PC-3 (cell line): ENCODE measurements at regions not wholly inside any gene's neighbourhood (a gene's known extent, or its start where the extent isn't known, plus 50 kb on each side); places are given as distances from the start of the nearest gene placed in this dataset.
"Not testable (repeated sequence)": the region's sequence is repeated elsewhere in the genome, so short reads cannot be mapped to it uniquely, and the experiment has no call there.

ENCODE experiments used
- ATAC-seq: fragments of 200-7000 bp; cut with Tn5 transposase; 2 replicates; pipeline ENCODE4 v1.9.1; 2020; ENCODE audit warnings: mild to moderate bottlenecking, moderate library complexity
- BruUV-seq: library from RNA; stranded (reverse); fragments of 400-500 nt; replicated peaks from 2 replicates; lab custom pipeline; 2021; lab: Mats Ljungman, UMichigan
- CTCF ChIA-PET: fragments of 300-600 bp; sonication (Branson Sonifier 250); formaldehyde crosslinking; loops from one replicate; lab custom pipeline; 2022; ENCODE audit warnings: antibody characterized with exemption; lab: Charles Lee
- POLR2A ChIA-PET: fragments of 300-600 bp; sonication (Branson Sonifier 250); formaldehyde crosslinking; loops from one replicate; lab custom pipeline; 2022; ENCODE audit warnings: antibody characterized with exemption; ENCODE audit not compliant: unreplicated experiment; lab: Charles Lee
- DNase-seq: peaks from one replicate; pipeline ENCODE4 v3.0.0-alpha.2; 2015
- H2AFZ ChIP-seq: fragments of 300-600 bp; sonication (generic); 2 replicates; pipeline ENCODE4 v1.6.0; 2016; ENCODE audit warnings: antibody characterized with exemption, low read length
- H3F3A ChIP-seq: fragments of 300-600 bp; sonication (generic); one replicate; pipeline ENCODE4 v1.6.0; 2017; ENCODE audit warnings: antibody characterized with exemption, low read length, control low read depth, mild to moderate bottlenecking; ENCODE audit not compliant: unreplicated experiment
- H3K27ac ChIP-seq: fragments of 300-600 bp; sonication (generic); 2 replicates; pipeline ENCODE4 v1.5.1; 2016; ENCODE audit warnings: mild to moderate bottlenecking, low read length
- H3K27me3 ChIP-seq: fragments of 300-600 bp; sonication (generic); 2 replicates; pipeline ENCODE4 v1.6.1; 2016; ENCODE audit warnings: low read length, mixed read lengths
- H3K36me3 ChIP-seq: fragments of 300-600 bp; sonication (generic); 2 replicates; pipeline ENCODE4 v1.6.1; 2016; ENCODE audit warnings: low read depth, mixed run types, low read length, mixed read lengths
- H3K4me1 ChIP-seq: fragments of 300-600 bp; sonication (generic); 2 replicates; pipeline ENCODE4 v1.5.1; 2016; ENCODE audit warnings: low read length; ENCODE audit not compliant: insufficient read depth
- H3K4me2 ChIP-seq: fragments of 300-600 bp; sonication (generic); 2 replicates; pipeline ENCODE4 v1.6.0; 2016; ENCODE audit warnings: low read length
- H3K4me3 ChIP-seq: fragments of 300-600 bp; sonication (generic); 2 replicates; pipeline ENCODE4 v1.5.1; 2016; ENCODE audit warnings: mild to moderate bottlenecking, low read length, mixed read lengths
- H3K79me2 ChIP-seq: fragments of 300-600 bp; sonication (generic); 2 replicates; pipeline ENCODE4 v1.6.1; 2017; ENCODE audit warnings: low read length, mixed read lengths
- H3K9ac ChIP-seq: fragments of 300-600 bp; sonication (generic); 2 replicates; pipeline ENCODE4 v1.6.0; 2016; ENCODE audit warnings: mild to moderate bottlenecking, low read length
- H3K9me2 ChIP-seq: fragments of 300-600 bp; sonication (generic); replicated peaks from 2 replicates; pipeline ENCODE4 v1.6.1; 2016; ENCODE audit warnings: mixed run types, low read length, mixed read lengths
- H3K9me3 ChIP-seq: fragments of 300-600 bp; sonication (generic); 2 replicates; pipeline ENCODE4 v1.6.1; 2016; ENCODE audit warnings: low read length, mixed read lengths
- H4K20me1 ChIP-seq: fragments of 300-600 bp; sonication (generic); 2 replicates; pipeline ENCODE4 v1.6.1; 2016; ENCODE audit warnings: low read length, mixed read lengths
- CTCF ChIP-seq: fragments of 300-600 bp; sonication (generic); conservative IDR thresholded peaks from 2 replicates; pipeline ENCODE4 v1.5.1; 2017; ENCODE audit warnings: antibody characterized with exemption, low read depth, mild to moderate bottlenecking, low read length
- EZH2 ChIP-seq: fragments of 300-600 bp; sonication (generic); IDR thresholded peaks from one replicate; pipeline ENCODE4 v1.6.1; 2017; ENCODE audit warnings: antibody characterized with exemption, mild to moderate bottlenecking, low read length; ENCODE audit not compliant: unreplicated experiment
- EZH2phosphoT487 ChIP-seq: fragments of 300-600 bp; sonication (generic); IDR thresholded peaks from 2 replicates; pipeline ENCODE4 v1.6.1; 2018; ENCODE audit warnings: mild to moderate bottlenecking, antibody characterized with exemption, low read length, borderline replicate concordance
- intact Hi-C: fragments of 100-400 bp; cut with micrococcal nuclease; formaldehyde crosslinking; loops from 2 replicates; pipeline ENCODE4 v1.9.0; 2023

GRCh38 chr16:85229869-85230462, 117.7 kb upstream of the CIBAR2 start:
- no peak for ATAC-seq
- no peaks in the 10 kb centered on the region for H3K27me3 ChIP-seq
- POLR2A ChIA-PET: no interaction called here

GRCh38 chr16:85230764-85231383, 118.6 kb upstream of the CIBAR2 start:
- intact Hi-C loops, CTCF ChIA-PET, ATAC-seq: not testable (repeated sequence)

More at GRCh38 chr16:85229869-85230462, 117.7 kb upstream of the CIBAR2 start:
- H3K9me2 ChIP-seq: no peaks in the 10 kb centered on the region
- intact Hi-C loops: no loop called here
- no peak overlapping the region for H3K27ac ChIP-seq
- H4K20me1 ChIP-seq: no peaks in the 10 kb centered on the region
- H3K79me2 ChIP-seq: no peaks in the 10 kb centered on the region
- H3K4me2 ChIP-seq: no peak overlapping the region
- no peak overlapping the region for H2AFZ ChIP-seq
- CTCF ChIA-PET: no interaction called here
- H3K4me1 ChIP-seq: no peaks in the 10 kb centered on the region
- no peak for DNase-seq
- TF ChIP-seq EZH2 (no peak), EZH2phosphoT487 (no peak), CTCF (no peak)
- H3K36me3 ChIP-seq: no peaks in the 10 kb centered on the region
- no peaks in the 10 kb centered on the region for H3K9me3 ChIP-seq
- no peak overlapping the region for H3K9ac ChIP-seq
- BruUV-seq: no TSS peak
- H3F3A ChIP-seq: no peaks in the 10 kb centered on the region
- H3K4me3 ChIP-seq: no peak overlapping the region

GRCh38 chr16:85231959-85232358, 119.7 kb upstream of the CIBAR2 start:
- intact Hi-C loops: no loop called here
- peaks cover 3% of the 10 kb centered on the region; the same call in 1 of the 2 replicates for H4K20me1 ChIP-seq
- ChIA-PET CTCF (no interaction called here), POLR2A (no interaction called here)
- no peak for TF ChIP-seq EZH2
- no peak for TF ChIP-seq CTCF
- no peaks in the 10 kb centered on the region for H3K9me3 ChIP-seq
- no peaks in the 10 kb centered on the region for H3K4me1 ChIP-seq
- H3K9ac ChIP-seq: no peak overlapping the region
- H3K4me3 ChIP-seq: no peak overlapping the region
- no peak for ATAC-seq
- no peak for DNase-seq
- no peaks in the 10 kb centered on the region for H3K27me3 ChIP-seq
- H3F3A ChIP-seq: no peaks in the 10 kb centered on the region
- H3K79me2 ChIP-seq: 0 out of 2 replicates have a peak, but pooled peaks cover 5% of the 10 kb centered on the region
- no peaks in the 10 kb centered on the region for H3K36me3 ChIP-seq
- H3K27ac ChIP-seq: no peak overlapping the region
- no peaks in the 10 kb centered on the region for H3K9me2 ChIP-seq
- H3K4me2 ChIP-seq: no peak overlapping the region
- no TSS peak for BruUV-seq
- H2AFZ ChIP-seq: no peak overlapping the region

More at GRCh38 chr16:85230764-85231383, 118.6 kb upstream of the CIBAR2 start:
- H3K4me2 ChIP-seq, H2AFZ ChIP-seq, H3K9me2 ChIP-seq, BruUV-seq, H3F3A ChIP-seq, POLR2A ChIA-PET, DNase-seq, H3K4me3 ChIP-seq, H3K9me3 ChIP-seq, H3K27me3 ChIP-seq, H3K4me1 ChIP-seq, H3K36me3 ChIP-seq, H3K9ac ChIP-seq, H3K79me2 ChIP-seq, H3K27ac ChIP-seq, H4K20me1 ChIP-seq: not testable (repeated sequence)
